ENCODE measurements at regions not wholly inside any gene's neighbourhood (a gene's known extent, or its start where the extent isn't known, plus 50 kb on each side); places are given as distances from the start of the nearest gene placed in this dataset.

DNA sequence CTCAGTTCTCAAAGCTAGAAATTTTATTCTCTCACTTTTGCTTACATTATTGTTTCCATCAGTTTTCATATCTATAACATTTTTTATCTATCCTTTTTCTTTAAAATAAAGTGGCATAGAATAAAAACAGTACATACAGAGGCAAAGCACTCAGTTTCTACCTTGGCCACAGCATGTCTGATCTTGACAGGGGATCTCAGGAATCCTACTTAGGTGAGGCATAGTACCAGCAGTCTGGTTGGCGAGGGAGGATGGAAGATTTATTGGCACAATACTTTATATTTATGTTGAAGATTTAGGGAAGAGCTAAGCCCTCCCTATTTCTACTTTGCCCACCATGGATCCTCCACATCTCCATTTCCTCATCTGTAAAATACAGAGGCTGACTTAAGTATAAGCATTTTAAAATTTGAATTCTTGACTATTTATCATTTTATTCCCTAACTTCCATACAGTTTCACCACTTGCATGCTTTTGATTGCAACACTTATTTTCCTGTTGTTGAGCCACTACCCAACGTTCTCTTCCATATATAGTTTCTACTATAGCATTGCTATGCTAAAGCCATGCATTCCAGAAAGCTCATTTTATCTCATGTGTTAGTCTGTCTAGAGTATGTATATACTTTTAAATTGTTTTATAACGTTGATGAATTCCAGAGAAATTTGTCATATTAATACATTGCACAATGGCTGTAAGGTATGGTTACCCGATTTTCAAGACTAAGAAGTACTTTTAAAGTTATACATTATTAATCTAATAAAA, 506.7 kb downstream of the KCTD12 start:
- H3K4me3 ChIP-seq (ENCODE audit: low read depth in 2 of 2, low read length in 2 of 2): no peak overlapping the region
- no peaks in the 10 kb centered on the region for H3K4me1 ChIP-seq (ENCODE audit: control insufficient read depth, insufficient read depth, low read length)
- no peaks in the 10 kb centered on the region for H3K27me3 ChIP-seq (ENCODE audit: control insufficient read depth, insufficient read depth, low read length)
- CTCF ChIA-PET: no interaction called here
- H3K36me3 ChIP-seq (ENCODE audit: control insufficient read depth, insufficient read depth, low read length): no peaks in the 10 kb centered on the region
- POLR2A ChIA-PET: no interaction called here
- BruUV-seq (replicated peaks): no TSS peak
- no peak for DNase-seq (ENCODE audit: low read depth, low spot score)
- intact Hi-C loops (cut with micrococcal nuclease; ENCODE audit: unreplicated experiment) (no loop called here), in situ Hi-C loops (cut with HindIII; ENCODE audit: low pct_unique_long_range_greater_than_20kb, low sequenced_read_pairs) (no loop called here)
- no peak for ATAC-seq
- TF ChIP-seq, protein P1, sequence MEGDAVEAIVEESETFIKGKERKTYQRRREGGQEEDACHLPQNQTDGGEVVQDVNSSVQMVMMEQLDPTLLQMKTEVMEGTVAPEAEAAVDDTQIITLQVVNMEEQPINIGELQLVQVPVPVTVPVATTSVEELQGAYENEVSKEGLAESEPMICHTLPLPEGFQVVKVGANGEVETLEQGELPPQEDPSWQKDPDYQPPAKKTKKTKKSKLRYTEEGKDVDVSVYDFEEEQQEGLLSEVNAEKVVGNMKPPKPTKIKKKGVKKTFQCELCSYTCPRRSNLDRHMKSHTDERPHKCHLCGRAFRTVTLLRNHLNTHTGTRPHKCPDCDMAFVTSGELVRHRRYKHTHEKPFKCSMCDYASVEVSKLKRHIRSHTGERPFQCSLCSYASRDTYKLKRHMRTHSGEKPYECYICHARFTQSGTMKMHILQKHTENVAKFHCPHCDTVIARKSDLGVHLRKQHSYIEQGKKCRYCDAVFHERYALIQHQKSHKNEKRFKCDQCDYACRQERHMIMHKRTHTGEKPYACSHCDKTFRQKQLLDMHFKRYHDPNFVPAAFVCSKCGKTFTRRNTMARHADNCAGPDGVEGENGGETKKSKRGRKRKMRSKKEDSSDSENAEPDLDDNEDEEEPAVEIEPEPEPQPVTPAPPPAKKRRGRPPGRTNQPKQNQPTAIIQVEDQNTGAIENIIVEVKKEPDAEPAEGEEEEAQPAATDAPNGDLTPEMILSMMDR (IDR thresholded peaks at IDR 0.05): no peak
- TF ChIP-seq TCF7L2 (IDR thresholded peaks at IDR 0.05; ENCODE audit: low read depth, low read length) (no peak), SIN3A (IDR thresholded peaks at IDR 0.05; ENCODE audit: borderline replicate concordance, insufficient read depth, low read depth, low read length) (no peak), POLR2AphosphoS5 (IDR thresholded peaks at IDR 0.05; ENCODE audit: low read depth, low read length) (no peak)
- TF ChIP-seq, protein P2, sequence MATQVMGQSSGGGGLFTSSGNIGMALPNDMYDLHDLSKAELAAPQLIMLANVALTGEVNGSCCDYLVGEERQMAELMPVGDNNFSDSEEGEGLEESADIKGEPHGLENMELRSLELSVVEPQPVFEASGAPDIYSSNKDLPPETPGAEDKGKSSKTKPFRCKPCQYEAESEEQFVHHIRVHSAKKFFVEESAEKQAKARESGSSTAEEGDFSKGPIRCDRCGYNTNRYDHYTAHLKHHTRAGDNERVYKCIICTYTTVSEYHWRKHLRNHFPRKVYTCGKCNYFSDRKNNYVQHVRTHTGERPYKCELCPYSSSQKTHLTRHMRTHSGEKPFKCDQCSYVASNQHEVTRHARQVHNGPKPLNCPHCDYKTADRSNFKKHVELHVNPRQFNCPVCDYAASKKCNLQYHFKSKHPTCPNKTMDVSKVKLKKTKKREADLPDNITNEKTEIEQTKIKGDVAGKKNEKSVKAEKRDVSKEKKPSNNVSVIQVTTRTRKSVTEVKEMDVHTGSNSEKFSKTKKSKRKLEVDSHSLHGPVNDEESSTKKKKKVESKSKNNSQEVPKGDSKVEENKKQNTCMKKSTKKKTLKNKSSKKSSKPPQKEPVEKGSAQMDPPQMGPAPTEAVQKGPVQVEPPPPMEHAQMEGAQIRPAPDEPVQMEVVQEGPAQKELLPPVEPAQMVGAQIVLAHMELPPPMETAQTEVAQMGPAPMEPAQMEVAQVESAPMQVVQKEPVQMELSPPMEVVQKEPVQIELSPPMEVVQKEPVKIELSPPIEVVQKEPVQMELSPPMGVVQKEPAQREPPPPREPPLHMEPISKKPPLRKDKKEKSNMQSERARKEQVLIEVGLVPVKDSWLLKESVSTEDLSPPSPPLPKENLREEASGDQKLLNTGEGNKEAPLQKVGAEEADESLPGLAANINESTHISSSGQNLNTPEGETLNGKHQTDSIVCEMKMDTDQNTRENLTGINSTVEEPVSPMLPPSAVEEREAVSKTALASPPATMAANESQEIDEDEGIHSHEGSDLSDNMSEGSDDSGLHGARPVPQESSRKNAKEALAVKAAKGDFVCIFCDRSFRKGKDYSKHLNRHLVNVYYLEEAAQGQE (IDR thresholded peaks at IDR 0.05; ENCODE audit: insufficient read depth in 1 of 2, low read depth in 2 of 2, low read length in 1 of 2): no peak
- H3K27ac ChIP-seq (ENCODE audit: low read length): no peak overlapping the region
- H3K9me3 ChIP-seq (ENCODE audit: control insufficient read depth, insufficient read depth, low read depth, low read length): no peaks in the 10 kb centered on the region

DNA sequence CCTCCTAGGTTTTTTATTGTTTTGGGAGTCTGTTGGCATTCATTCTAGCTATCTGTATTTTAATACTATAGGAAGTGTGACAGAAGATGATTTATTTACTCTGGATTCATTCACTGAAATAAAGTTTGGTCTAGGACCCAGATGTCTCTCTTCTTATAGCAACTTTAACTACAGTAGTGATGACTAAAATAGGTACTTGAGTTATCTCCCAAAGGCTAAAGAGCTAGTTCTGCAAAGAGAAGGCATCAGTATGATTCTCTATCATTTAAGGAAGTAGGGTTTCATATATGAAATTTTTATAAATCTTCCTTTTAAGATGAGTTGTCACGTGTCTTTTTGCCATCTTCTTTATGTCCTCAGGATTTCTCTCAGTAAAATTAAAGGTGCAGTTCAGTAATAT, 507.4 kb downstream of the KCTD12 start:
- no peak overlapping the region for H3K4me3 ChIP-seq (ENCODE audit: low read depth in 2 of 2, low read length in 2 of 2)
- POLR2A ChIA-PET: no interaction called here
- no peak for DNase-seq (ENCODE audit: low read depth, low spot score)
- intact Hi-C loops (cut with micrococcal nuclease; ENCODE audit: unreplicated experiment): no loop called here
- no peak for ATAC-seq
- no peaks in the 10 kb centered on the region for H3K9me3 ChIP-seq (ENCODE audit: control insufficient read depth, insufficient read depth, low read depth, low read length)
- H3K4me1 ChIP-seq (ENCODE audit: control insufficient read depth, insufficient read depth, low read length): no peaks in the 10 kb centered on the region
- H3K27me3 ChIP-seq (ENCODE audit: control insufficient read depth, insufficient read depth, low read length): no peaks in the 10 kb centered on the region
- no TSS peak for BruUV-seq (replicated peaks)
- CTCF ChIA-PET: no interaction called here
- no peak overlapping the region for H3K27ac ChIP-seq (ENCODE audit: low read length)
- in situ Hi-C loops (cut with HindIII; ENCODE audit: low pct_unique_long_range_greater_than_20kb, low sequenced_read_pairs): no loop called here
- TF ChIP-seq TCF7L2 (IDR thresholded peaks at IDR 0.05; ENCODE audit: low read depth, low read length): no peak
- TF ChIP-seq, protein P2 (IDR thresholded peaks at IDR 0.05; ENCODE audit: insufficient read depth in 1 of 2, low read depth in 2 of 2, low read length in 1 of 2): no peak
- TF ChIP-seq SIN3A (IDR thresholded peaks at IDR 0.05; ENCODE audit: borderline replicate concordance, insufficient read depth, low read depth, low read length): no peak
- TF ChIP-seq, protein P1 (IDR thresholded peaks at IDR 0.05): no peak
- H3K36me3 ChIP-seq (ENCODE audit: control insufficient read depth, insufficient read depth, low read length): no peaks in the 10 kb centered on the region

All from Panc1 (cell line).